ENCODE measurements at regions not wholly inside any gene's neighbourhood (a gene's known extent, or its start where the extent isn't known, plus 50 kb on each side); places are given as distances from the start of the nearest gene placed in this dataset.
"Not testable (repeated sequence)": the region's sequence is repeated elsewhere in the genome, so short reads cannot be mapped to it uniquely, and the experiment has no call there.

DNA sequence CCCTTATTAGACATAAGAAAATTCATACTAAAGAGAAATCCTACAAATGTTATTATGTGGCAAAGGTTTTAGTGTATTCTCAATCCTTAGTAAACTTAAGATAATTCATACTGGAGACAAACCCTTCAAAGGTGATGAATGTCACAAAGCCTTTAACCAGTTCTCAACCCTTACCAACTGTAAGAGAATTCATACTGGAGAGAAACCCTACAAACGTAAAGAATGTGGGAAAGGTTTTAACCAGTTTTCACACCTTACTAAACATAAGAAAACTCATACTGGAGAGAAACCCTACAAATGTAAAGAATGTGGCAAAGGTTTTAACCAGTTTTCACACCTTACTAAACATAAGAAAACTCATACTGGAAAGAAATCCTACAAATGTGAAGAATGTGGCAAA lies 93.2 kb downstream of the ZNF680 start:
- DNase-seq (ENCODE audit: low spot score) = no peak

DNA sequence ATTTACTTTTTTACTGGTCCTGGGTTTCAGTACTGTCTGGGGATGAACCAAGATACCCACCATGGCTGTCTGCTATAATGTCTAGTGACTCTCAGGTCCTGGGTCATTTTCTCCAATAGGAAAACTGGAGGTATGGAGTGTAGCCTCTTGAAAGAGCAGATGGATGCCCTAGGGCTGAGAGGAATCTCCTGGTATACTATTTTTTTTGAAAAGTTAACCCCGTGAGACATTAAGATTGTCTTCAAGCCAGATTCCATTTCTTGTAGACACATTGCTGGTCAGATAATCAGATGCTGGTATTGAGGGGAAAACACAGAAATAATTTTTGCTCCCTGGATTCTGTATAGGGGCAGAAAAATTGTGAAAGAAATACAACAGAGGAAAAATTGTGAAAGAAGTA lies 97.3 kb downstream of the ZNF680 start:
- DNase-seq (ENCODE audit: low spot score) = no peak

DNA sequence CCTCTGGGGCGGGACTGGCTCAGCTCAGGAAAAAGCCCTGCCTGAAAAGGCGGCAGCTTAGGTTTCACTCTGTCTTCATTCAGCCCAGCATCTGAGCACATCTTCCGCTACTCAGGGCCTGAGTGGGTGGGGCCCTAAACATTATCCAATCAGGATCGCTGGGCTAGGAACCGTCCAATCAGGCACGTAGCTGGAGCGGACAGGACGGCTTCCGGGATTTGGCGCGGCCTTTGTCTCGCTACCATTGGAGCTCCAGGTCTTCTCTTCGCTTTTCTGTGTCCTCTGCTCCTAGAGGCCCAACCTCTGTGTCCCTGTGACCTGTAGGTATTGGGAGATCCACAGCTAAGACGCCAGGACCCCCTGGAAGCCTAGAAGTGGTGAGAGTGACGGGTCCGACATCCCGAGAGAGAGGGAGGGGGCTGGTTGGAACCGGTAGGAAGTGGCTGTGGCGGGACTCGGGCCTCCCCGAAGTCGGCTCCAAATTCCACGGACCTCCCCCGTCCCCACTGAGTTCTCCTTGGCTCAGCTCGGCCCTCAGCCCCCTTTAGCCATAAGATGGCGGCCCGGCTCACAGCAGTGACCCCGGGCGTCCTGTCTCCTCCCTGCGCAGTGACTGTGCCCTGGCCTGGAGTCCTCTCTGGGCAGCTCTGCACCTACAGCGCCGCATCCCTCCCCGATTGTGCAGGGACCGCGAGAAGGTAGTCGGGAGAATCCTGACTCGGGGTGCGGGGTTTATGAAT lies 99.1 kb downstream of the ZNF680 start:
- DNase-seq (ENCODE audit: low spot score) = peak; percentile 34

DNA sequence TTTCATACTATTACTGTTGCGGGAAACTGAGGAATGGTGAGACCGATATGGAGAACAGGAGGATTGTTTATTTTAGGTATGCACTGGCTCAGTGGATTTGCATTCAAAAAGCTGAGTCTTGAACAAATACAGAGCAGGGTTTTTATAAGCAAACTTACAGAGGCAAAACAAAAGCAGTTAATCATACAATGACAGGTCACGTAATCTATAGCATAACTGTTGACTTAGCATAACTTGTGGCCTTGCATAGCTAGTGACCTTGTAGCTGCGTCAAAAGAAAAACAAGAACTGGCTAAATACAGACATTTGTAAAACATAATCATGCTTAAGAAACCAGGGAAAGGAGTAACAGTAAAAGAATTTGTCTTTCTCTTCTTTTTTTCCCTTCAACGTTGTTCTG lies 103.0 kb downstream of the ZNF680 start:
- DNase-seq (ENCODE audit: low spot score) = not testable (repeated sequence)

DNA sequence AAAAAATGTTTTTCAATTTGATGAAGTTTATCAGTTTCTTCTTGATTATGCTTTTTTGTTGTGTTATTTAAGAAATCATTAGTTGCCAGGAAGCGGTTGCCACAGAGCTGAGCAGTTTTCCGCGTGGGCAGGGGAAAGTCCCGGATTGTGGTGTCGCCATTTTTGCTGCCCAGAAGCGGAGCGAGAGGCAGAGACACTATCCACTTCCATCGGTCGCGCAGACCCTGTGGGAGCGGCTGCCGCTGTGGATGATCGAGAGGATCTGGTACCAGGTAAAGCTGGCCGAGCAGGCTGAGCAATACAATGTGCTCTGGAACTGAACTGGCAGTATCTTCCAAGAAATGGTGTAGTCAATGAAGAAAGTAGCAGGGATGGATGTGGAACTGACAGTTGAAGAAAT lies 119.8 kb downstream of the ZNF736 start:
- DNase-seq (ENCODE audit: low spot score) = no peak

DNA sequence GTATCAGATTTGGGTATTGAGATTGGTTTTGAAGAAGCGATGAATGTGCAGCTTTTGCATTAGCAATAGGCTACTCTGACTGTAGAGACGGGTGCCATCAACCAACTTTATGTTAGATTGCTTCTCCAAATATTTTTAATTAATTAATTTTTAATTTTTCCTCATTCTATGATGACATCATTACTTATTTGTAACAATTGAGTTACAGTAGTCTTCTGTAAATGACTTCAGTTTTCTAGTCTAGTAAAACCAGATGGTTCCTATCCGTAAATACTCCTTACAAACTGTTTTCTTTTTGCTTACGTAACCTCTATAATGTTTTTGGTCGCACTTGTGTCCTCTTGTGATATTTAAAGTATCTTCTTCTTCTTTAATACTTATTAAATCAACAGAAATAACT lies 118.1 kb downstream of the ZNF736 start:
- DNase-seq (ENCODE audit: low spot score) = no peak

DNA sequence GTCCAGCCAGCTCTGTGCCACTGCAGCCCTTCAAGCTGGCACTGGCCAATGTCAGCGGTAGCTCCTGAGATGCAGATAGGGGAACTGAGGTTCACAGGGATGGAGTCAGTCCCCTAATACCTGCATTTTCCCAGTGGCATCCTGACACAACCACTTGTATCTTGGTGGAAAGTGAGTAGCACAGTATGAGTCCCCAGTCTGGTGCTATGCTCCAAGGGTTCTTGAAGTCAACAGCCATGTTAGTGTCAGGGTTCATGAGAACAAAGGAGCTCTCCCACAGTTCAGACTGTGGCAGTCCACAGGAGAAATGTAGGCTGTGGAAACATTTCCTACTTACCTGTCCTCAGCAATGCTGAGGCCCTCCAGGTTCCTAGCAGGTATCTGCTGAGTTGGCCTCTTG lies 115.5 kb downstream of the ZNF736 start:
- no peak for DNase-seq (ENCODE audit: low spot score)

DNA sequence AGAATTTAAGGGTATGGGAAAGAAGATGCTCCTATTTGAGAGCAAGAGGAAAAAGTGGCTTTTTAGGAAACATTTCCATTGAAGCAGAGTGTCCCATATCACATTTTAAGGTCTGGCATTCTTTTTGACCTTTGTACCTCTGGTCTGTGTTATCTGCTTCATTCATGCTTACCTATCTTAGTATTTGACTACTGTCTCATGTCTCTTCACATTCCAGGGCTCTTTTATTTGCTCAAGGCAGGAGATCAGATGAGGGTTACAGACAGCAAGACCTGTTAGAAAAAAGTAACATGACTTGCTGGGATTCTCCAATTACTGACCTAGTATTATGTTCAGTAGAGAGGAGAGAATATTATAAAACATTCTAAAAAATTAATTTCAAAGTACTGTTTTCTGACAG lies 111.7 kb downstream of the ZNF736 start:
- not testable (repeated sequence) for DNase-seq (ENCODE audit: low spot score)

DNA sequence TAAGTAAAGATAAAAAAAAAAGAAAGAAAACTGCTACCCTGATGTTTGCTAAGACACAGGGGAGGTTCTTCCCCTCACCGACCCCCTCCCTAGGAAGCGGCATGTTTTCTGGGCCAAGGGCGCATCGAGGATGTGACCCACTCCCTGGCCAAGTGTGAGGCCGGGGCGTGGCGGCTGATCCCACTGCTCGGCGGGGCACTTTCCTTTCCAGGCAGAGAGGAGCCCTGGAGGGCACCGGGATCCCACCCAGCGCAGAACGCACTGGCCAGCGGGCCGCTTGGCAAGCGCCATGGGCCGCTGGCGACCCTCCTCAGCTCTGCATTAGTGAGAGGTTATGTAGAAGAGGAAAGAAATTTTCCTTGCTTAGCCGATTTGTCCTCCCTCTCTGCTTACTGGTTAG lies 93.4 kb downstream of the ZNF736 start:
- no peak for DNase-seq (ENCODE audit: low spot score)
